Smooth muscle cell (in vitro differentiated cells): ENCODE measurements at regions not wholly inside any gene's neighbourhood (a gene's known extent, or its start where the extent isn't known, plus 50 kb on each side); places are given as distances from the start of the nearest gene placed in this dataset.

Experiments used
- DNase-seq: peaks from one replicate; lab custom pipeline; 2025; ENCODE audit not compliant: unreplicated experiment; lab: John Stamatoyannopoulos, UW
- H2AFZ ChIP-seq: fragments of 200-600 bp; sonication (generic); 2 replicates; pipeline ENCODE4 v1.6.0; 2016; ENCODE audit warnings: antibody characterized with exemption, low read depth, mild to moderate bottlenecking
- H3F3A ChIP-seq: fragments of 200-600 bp; sonication (generic); 2 replicates; pipeline ENCODE4 v1.6.0; 2017; ENCODE audit warnings: antibody characterized with exemption, low read depth
- H3K27ac ChIP-seq: fragments of 200-600 bp; sonication (generic); 2 replicates; pipeline ENCODE4 v1.5.1; 2016; ENCODE audit warnings: low read depth, mild to moderate bottlenecking
- H3K27me3 ChIP-seq: fragments of 200-600 bp; sonication (generic); 2 replicates; pipeline ENCODE4 v1.6.1; 2016; ENCODE audit warnings: low read depth, mild to moderate bottlenecking
- H3K36me3 ChIP-seq: fragments of 200-600 bp; sonication (generic); 2 replicates; pipeline ENCODE4 v1.5.1; 2016; ENCODE audit warnings: low read depth
- H3K4me1 ChIP-seq: fragments of 200-600 bp; sonication (generic); 2 replicates; pipeline ENCODE4 v1.5.1; 2016; ENCODE audit warnings: low read depth
- H3K4me2 ChIP-seq: fragments of 200-600 bp; sonication (generic); 2 replicates; pipeline ENCODE4 v1.6.0; 2016; ENCODE audit warnings: mild to moderate bottlenecking
- H3K4me3 ChIP-seq: fragments of 200-600 bp; sonication (generic); 2 replicates; pipeline ENCODE4 v1.5.1; 2016; ENCODE audit warnings: mild to moderate bottlenecking
- H3K79me2 ChIP-seq: fragments of 200-600 bp; sonication (generic); 2 replicates; pipeline ENCODE4 v1.6.0; 2016; ENCODE audit warnings: low read depth, mild to moderate bottlenecking
- H3K9ac ChIP-seq: fragments of 200-600 bp; sonication (generic); 2 replicates; pipeline ENCODE4 v1.6.0; 2016; ENCODE audit warnings: low read depth
- H3K9me3 ChIP-seq: fragments of 200-600 bp; sonication (generic); replicated peaks from 2 replicates; pipeline ENCODE4 v1.5.1; 2016; ENCODE audit warnings: low read depth
- H4K20me1 ChIP-seq: fragments of 200-600 bp; sonication (generic); 2 replicates; pipeline ENCODE4 v1.6.0; 2016; ENCODE audit warnings: low read depth
- WGBS: methylation state at CpG from one replicate; pipeline ENCODE4 v1.1.7; 2016; ENCODE audit warnings: low lambda C conversion rate; 5-methylcytosine and 5-hydroxymethylcytosine counted together
- TF ChIP-seq, protein P1 (sequence below): fragments of 200-600 bp; sonication (generic); IDR thresholded peaks from 2 replicates; pipeline ENCODE4 v1.5.1; 2017; ENCODE audit warnings: borderline replicate concordance, mild to moderate bottlenecking, antibody characterized with exemption; ENCODE audit not compliant: insufficient read depth, poor library complexity, severe bottlenecking

GRCh38 chr11:95586155-95586554 is 203.4 kb downstream of the FAM76B start:
- Histone ChIP-seq H3K4me2 (peak overlapping the region; percentile 59), H3K36me3 (no peaks in the 10 kb centered on the region), H3K4me1 (peaks cover 26% of the 10 kb centered on the region), H2AFZ (no peak overlapping the region), H3K9ac (peak overlapping the region; percentile 60), H4K20me1 (no peaks in the 10 kb centered on the region), H3K4me3 (no peak overlapping the region), H3F3A (peaks cover 12% of the 10 kb centered on the region), H3K27ac (peak overlapping the region; percentile 98), H3K27me3 (no peaks in the 10 kb centered on the region), H3K9me3 (no peaks in the 10 kb centered on the region), H3K79me2 (no peaks in the 10 kb centered on the region)
- TF ChIP-seq, protein P1, sequence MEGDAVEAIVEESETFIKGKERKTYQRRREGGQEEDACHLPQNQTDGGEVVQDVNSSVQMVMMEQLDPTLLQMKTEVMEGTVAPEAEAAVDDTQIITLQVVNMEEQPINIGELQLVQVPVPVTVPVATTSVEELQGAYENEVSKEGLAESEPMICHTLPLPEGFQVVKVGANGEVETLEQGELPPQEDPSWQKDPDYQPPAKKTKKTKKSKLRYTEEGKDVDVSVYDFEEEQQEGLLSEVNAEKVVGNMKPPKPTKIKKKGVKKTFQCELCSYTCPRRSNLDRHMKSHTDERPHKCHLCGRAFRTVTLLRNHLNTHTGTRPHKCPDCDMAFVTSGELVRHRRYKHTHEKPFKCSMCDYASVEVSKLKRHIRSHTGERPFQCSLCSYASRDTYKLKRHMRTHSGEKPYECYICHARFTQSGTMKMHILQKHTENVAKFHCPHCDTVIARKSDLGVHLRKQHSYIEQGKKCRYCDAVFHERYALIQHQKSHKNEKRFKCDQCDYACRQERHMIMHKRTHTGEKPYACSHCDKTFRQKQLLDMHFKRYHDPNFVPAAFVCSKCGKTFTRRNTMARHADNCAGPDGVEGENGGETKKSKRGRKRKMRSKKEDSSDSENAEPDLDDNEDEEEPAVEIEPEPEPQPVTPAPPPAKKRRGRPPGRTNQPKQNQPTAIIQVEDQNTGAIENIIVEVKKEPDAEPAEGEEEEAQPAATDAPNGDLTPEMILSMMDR: no peak
- DNase-seq: no peak
- 86% methylated on average over 1 of the region's 1 CpG for WGBS

GRCh38 chr11:95585752-95586077 is 203.9 kb downstream of the FAM76B start:
- H3K9me3 ChIP-seq: no peaks in the 10 kb centered on the region
- peaks cover 12% of the 10 kb centered on the region for H3F3A ChIP-seq
- peak overlapping the region; percentile 60 for H3K9ac ChIP-seq
- H3K4me1 ChIP-seq: peaks cover 26% of the 10 kb centered on the region
- WGBS: 52% methylated on average over 4 of the region's 4 CpGs
- H3K27me3 ChIP-seq: no peaks in the 10 kb centered on the region
- DNase-seq: no peak
- H2AFZ ChIP-seq: no peak overlapping the region
- H3K36me3 ChIP-seq: no peaks in the 10 kb centered on the region
- no peaks in the 10 kb centered on the region for H4K20me1 ChIP-seq
- peak overlapping the region; percentile 98 for H3K27ac ChIP-seq
- H3K79me2 ChIP-seq: no peaks in the 10 kb centered on the region
- TF ChIP-seq, protein P1: no peak
- no peak overlapping the region for H3K4me3 ChIP-seq
- H3K4me2 ChIP-seq: peak overlapping the region; percentile 59

DNA sequence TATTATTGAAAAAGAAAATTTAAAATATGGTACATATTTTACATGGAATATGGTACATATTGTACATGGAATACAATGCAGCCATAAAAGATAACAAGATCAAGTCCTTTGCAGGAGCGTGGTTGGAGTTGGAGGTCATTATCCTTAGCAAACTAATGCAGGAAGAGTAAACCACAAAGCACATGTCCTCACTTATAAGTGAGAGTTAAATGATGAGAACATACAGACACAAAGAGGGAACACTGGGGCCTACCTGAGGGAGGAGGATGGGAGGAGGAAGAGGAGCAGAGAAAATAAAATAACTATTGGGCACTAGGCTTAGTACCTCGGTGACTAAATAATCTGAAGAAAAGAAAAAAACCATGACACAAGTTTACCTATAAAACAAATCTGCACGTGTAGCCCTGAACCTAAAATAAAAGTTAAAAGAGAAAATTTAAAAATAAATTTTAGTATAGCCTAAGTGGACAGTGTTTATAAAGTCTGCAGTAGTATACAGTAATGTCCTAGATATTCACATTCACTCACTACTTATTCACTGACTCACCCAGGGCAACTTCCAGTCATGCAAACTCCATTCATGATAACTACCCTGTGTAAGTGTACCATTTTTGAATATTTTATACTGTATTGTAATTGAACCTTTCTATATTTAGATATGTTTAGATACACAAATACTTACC is 204.4 kb downstream of the FAM76B start:
- Histone ChIP-seq H3K27me3 (no peaks in the 10 kb centered on the region), H3F3A (peaks cover 12% of the 10 kb centered on the region), H3K4me3 (no peak overlapping the region), H3K4me2 (peak overlapping the region; percentile 59), H3K9me3 (no peaks in the 10 kb centered on the region), H3K36me3 (no peaks in the 10 kb centered on the region), H4K20me1 (no peaks in the 10 kb centered on the region), H3K4me1 (peaks cover 26% of the 10 kb centered on the region), H2AFZ (no peak overlapping the region), H3K27ac (peak overlapping the region; percentile 98), H3K79me2 (no peaks in the 10 kb centered on the region), H3K9ac (peak overlapping the region; percentile 78)
- TF ChIP-seq, protein P1: no peak
- no peak for DNase-seq
- 61% methylated on average over 3 of the region's 3 CpGs for WGBS

- peak overlapping the region; percentile 59 for H3K4me2 ChIP-seq
- H3K79me2 ChIP-seq: no peaks in the 10 kb centered on the region
- H3F3A ChIP-seq: peaks cover 12% of the 10 kb centered on the region
- H3K4me3 ChIP-seq: no peak overlapping the region
- whole genome bisulfite sequencing: 85% methylated on average over 2 of the region's 2 CpGs
- DNase-seq: no peak
- H2AFZ ChIP-seq: no peak overlapping the region
- H3K36me3 ChIP-seq: no peaks in the 10 kb centered on the region
- H3K4me1 ChIP-seq: peaks cover 26% of the 10 kb centered on the region
- H3K9me3 ChIP-seq: no peaks in the 10 kb centered on the region
- peak overlapping the region; percentile 98 for H3K27ac ChIP-seq
- H3K9ac ChIP-seq: peak overlapping the region; percentile 78
- no peaks in the 10 kb centered on the region for H4K20me1 ChIP-seq
- TF ChIP-seq, protein P1: no peak
- H3K27me3 ChIP-seq: no peaks in the 10 kb centered on the region
Measured at GRCh38 chr11:95584589-95584988, 205.0 kb downstream of the FAM76B start.
